Stimulated activated CD4-positive, alpha-beta T cell treated with anti-CD3 and anti-CD28 coated beads, Interleukin-2, amount 100 ng/mL, for 24 hours (primary cell): ENCODE measurements at regions not wholly inside any gene's neighbourhood (a gene's known extent, or its start where the extent isn't known, plus 50 kb on each side); places are given as distances from the start of the nearest gene placed in this dataset.
"Not testable (repeated sequence)": the region's sequence is repeated elsewhere in the genome, so short reads cannot be mapped to it uniquely, and the experiment has no call there.

ENCODE experiments used
- DNase-seq, 2 donors: peaks; one replicate each; pipeline ENCODE4 v3.0.0-alpha.2; 2020

GRCh38 chr5:28415791-28416443, 1377.5 kb upstream of the CDH9 start:
- DNase-seq: no peak

GRCh38 chr5:28414619-28415018, 1376.2 kb upstream of the CDH9 start:
- no peak for DNase-seq

GRCh38 chr5:28408651-28409050, 1370.3 kb upstream of the CDH9 start:
- no peak for DNase-seq

GRCh38 chr5:28408186-28408585, 1369.8 kb upstream of the CDH9 start:
- no peak for DNase-seq

GRCh38 chr5:28404363-28405071, 1366.1 kb upstream of the CDH9 start:
- DNase-seq: no peak

GRCh38 chr5:28403846-28404245, 1365.5 kb upstream of the CDH9 start:
- DNase-seq: no peak

- DNase-seq: no peak
These were observed 1364.4 kb upstream of the CDH9 start for GRCh38 chr5:28402590-28403301.

GRCh38 chr5:28400076-28400475, 1361.7 kb upstream of the CDH9 start:
- DNase-seq: no peak

GRCh38 chr5:28399211-28399610, 1360.8 kb upstream of the CDH9 start:
- no peak for DNase-seq

GRCh38 chr5:28398185-28398584, 1359.8 kb upstream of the CDH9 start:
- DNase-seq: no peak

GRCh38 chr5:28397502-28397941, 1359.1 kb upstream of the CDH9 start:
- DNase-seq: no peak

- DNase-seq: no peak
These were observed 1352.9 kb upstream of the CDH9 start for GRCh38 chr5:28391277-28391676.

- no peak for DNase-seq
These were observed 1352.0 kb upstream of the CDH9 start for GRCh38 chr5:28390341-28390740.

- not testable (repeated sequence) for DNase-seq
These were observed 1351.3 kb upstream of the CDH9 start for GRCh38 chr5:28389727-28390126.

- DNase-seq: no peak
These were observed 1350.0 kb upstream of the CDH9 start for GRCh38 chr5:28388428-28388827.

GRCh38 chr5:28386712-28387111, 1348.3 kb upstream of the CDH9 start:
- no peak for DNase-seq

- no peak for DNase-seq
These were observed 1341.8 kb upstream of the CDH9 start for GRCh38 chr5:28380167-28380566.

GRCh38 chr5:28374492-28374967, 1336.1 kb upstream of the CDH9 start:
- no peak for DNase-seq

GRCh38 chr5:28370896-28371295, 1332.5 kb upstream of the CDH9 start:
- DNase-seq: no peak

- DNase-seq: no peak
These were observed 1331.0 kb upstream of the CDH9 start for GRCh38 chr5:28369418-28369817.

- DNase-seq: no peak
These were observed 1317.4 kb upstream of the CDH9 start for GRCh38 chr5:28355831-28356230.

GRCh38 chr5:28346696-28347095, 1308.3 kb upstream of the CDH9 start:
- no peak for DNase-seq

GRCh38 chr5:28344836-28345433, 1306.5 kb upstream of the CDH9 start:
- DNase-seq: no peak
